IMR-90 (cell line): ENCODE measurements at regions not wholly inside any gene's neighbourhood (a gene's known extent, or its start where the extent isn't known, plus 50 kb on each side); places are given as distances from the start of the nearest gene placed in this dataset.

ENCODE experiments used
- ATAC-seq: fragments of 200-7000 bp; cut with Tn5 transposase; 2 replicates; pipeline ENCODE4 v1.9.1; 2020; ENCODE audit warnings: low read depth, mild to moderate bottlenecking, moderate library complexity
- BruUV-seq: library from RNA; stranded (reverse); fragments of 400-500 nt; replicated peaks from 2 replicates; lab custom pipeline; 2021; lab: Mats Ljungman, UMichigan
- CTCF ChIA-PET: fragments of 300-600 bp; formaldehyde crosslinking; extraction: SDS; loops from one replicate; lab custom pipeline; 2021; ENCODE audit warnings: antibody characterized with exemption; lab: Yijun Ruan, JAX
- POLR2A ChIA-PET: fragments of 300-600 bp; sonication (Branson Sonifier 250); formaldehyde crosslinking; loops from one replicate; lab custom pipeline; 2022; ENCODE audit warnings: antibody characterized with exemption; ENCODE audit not compliant: unreplicated experiment; lab: Charles Lee
- DNase-seq: peaks from one replicate; pipeline ENCODE4 v3.0.0; 2013
- H2AFZ ChIP-seq: replicated peaks from 2 replicates; pipeline ENCODE3; 2013; ENCODE audit warnings: low read length, mild to moderate bottlenecking; ENCODE audit not compliant: poor library complexity
- H2AK5ac ChIP-seq: 2 replicates; pipeline ENCODE4 v1.6.1; 2013; ENCODE audit warnings: low read depth, low read length, inconsistent platforms
- H2AK9ac ChIP-seq: replicated peaks from 2 replicates; pipeline ENCODE3; 2013; ENCODE audit warnings: mild to moderate bottlenecking, low read depth, low read length, moderate library complexity; ENCODE audit not compliant: poor library complexity
- H2BK120ac ChIP-seq: 2 replicates; pipeline ENCODE4 v1.6.1; 2013; ENCODE audit warnings: low read depth, low read length, inconsistent platforms
- H2BK15ac ChIP-seq: 3 replicates; pipeline ENCODE4 v1.6.1; 2013; ENCODE audit warnings: low read depth, low read length, inconsistent platforms
- H2BK20ac ChIP-seq: 2 replicates; pipeline ENCODE4 v1.6.1; 2013; ENCODE audit warnings: low read depth, mild to moderate bottlenecking, inconsistent platforms, low read length, moderate library complexity
- H2BK5ac ChIP-seq: 2 replicates; pipeline ENCODE4 v1.6.1; 2013; ENCODE audit warnings: mild to moderate bottlenecking, low read depth, low read length, inconsistent platforms; ENCODE audit not compliant: poor library complexity, severe bottlenecking
- H3K14ac ChIP-seq: replicated peaks from 2 replicates; pipeline ENCODE4 v1.6.1; 2013; ENCODE audit warnings: low read depth, low read length, inconsistent platforms
- H3K18ac ChIP-seq: 2 replicates; pipeline ENCODE4 v1.6.1; 2013; ENCODE audit warnings: low read depth, low read length, control low read depth
- H3K23ac ChIP-seq: 2 replicates; pipeline ENCODE4 v1.6.1; 2013; ENCODE audit warnings: low read depth, low read length, inconsistent platforms
- H3K27ac ChIP-seq: 2 replicates; pipeline ENCODE4 v1.5.1; 2013; ENCODE audit warnings: mild to moderate bottlenecking, control low read depth, low read length; ENCODE audit not compliant: insufficient read depth
- H3K27me3 ChIP-seq: 2 replicates; pipeline ENCODE4 v1.6.1; 2013; ENCODE audit warnings: low read length; ENCODE audit not compliant: control insufficient read depth, insufficient read depth
- H3K36me3 ChIP-seq: 2 replicates; pipeline ENCODE4 v1.6.1; 2013; ENCODE audit warnings: low read length, mixed read lengths; ENCODE audit not compliant: control insufficient read depth, insufficient read depth
- H3K4ac ChIP-seq: 2 replicates; pipeline ENCODE4 v1.6.1; 2013; ENCODE audit warnings: low read depth, low read length, inconsistent platforms
- H3K4me1 ChIP-seq: 2 replicates; pipeline ENCODE4 v1.6.1; 2013; ENCODE audit warnings: low read length, mixed read lengths; ENCODE audit not compliant: control insufficient read depth, insufficient read depth
- H3K4me2 ChIP-seq: 2 replicates; pipeline ENCODE4 v1.6.1; 2013; ENCODE audit warnings: low read depth, mild to moderate bottlenecking, control low read depth, low read length, moderate library complexity
- H3K4me3 ChIP-seq: 2 replicates; pipeline ENCODE4 v1.5.1; 2013; ENCODE audit warnings: low read depth, mild to moderate bottlenecking, control low read depth, low read length, moderate library complexity; ENCODE audit not compliant: insufficient read depth
- H3K56ac ChIP-seq: 2 replicates; pipeline ENCODE4 v1.6.1; 2013; ENCODE audit warnings: low read length, inconsistent platforms; ENCODE audit not compliant: insufficient read depth; ENCODE audit errors: extremely low read depth
- H3K79me1 ChIP-seq, 2 experiments: 2 replicates each; pipeline ENCODE4 v1.6.1; 2013; ENCODE audit warnings: low read length in 2 of 2, inconsistent platforms in 1 of 2, low read depth in 1 of 2
- H3K9ac ChIP-seq: 2 replicates; pipeline ENCODE4 v1.6.1; 2013; ENCODE audit warnings: low read depth, low read length, control low read depth
- H3K9me1 ChIP-seq: 2 replicates; pipeline ENCODE4 v1.6.1; 2013; ENCODE audit warnings: low read length, inconsistent platforms; ENCODE audit not compliant: insufficient read depth
- H3K9me3 ChIP-seq: 2 replicates; pipeline ENCODE4 v1.6.1; 2013; ENCODE audit warnings: low read length; ENCODE audit not compliant: control insufficient read depth, insufficient read depth
- H4K20me1 ChIP-seq: 2 replicates; pipeline ENCODE4 v1.6.1; 2013; ENCODE audit warnings: low read length, inconsistent platforms; ENCODE audit not compliant: insufficient read depth
- H4K5ac ChIP-seq: 2 replicates; pipeline ENCODE4 v1.6.1; 2013; ENCODE audit warnings: mild to moderate bottlenecking, low read depth, low read length, control low read depth
- H4K8ac ChIP-seq, 2 experiments: 2 replicates each; pipeline ENCODE4 v1.6.1; 2013; ENCODE audit warnings: low read depth in 2 of 2, low read length in 2 of 2, control low read depth in 1 of 2, inconsistent platforms in 1 of 2
- H4K91ac ChIP-seq: 2 replicates; pipeline ENCODE4 v1.6.1; 2013; ENCODE audit warnings: low read depth, low read length, inconsistent platforms; ENCODE audit not compliant: insufficient read depth
- BHLHE40 ChIP-seq: fragments of 150-350 bp; IDR thresholded peaks from 2 replicates; pipeline ENCODE4 v1.6.1; 2016; ENCODE audit warnings: mild to moderate bottlenecking, low read depth, low read length
- CHD1 ChIP-seq: IDR thresholded peaks from 2 replicates; pipeline ENCODE4 v1.6.1; 2012; ENCODE audit warnings: low read depth, low read length, improper control_type of control experiment
- MAFK ChIP-seq: IDR thresholded peaks from 2 replicates; pipeline ENCODE4 v1.6.1; 2012; ENCODE audit warnings: low read depth, low read length, improper control_type of control experiment
- MAZ ChIP-seq: IDR thresholded peaks from 2 replicates; pipeline ENCODE4 v1.6.1; 2012; ENCODE audit warnings: low read depth, mild to moderate bottlenecking, low read length, improper control_type of control experiment, moderate library complexity, borderline replicate concordance
- MXI1 ChIP-seq: IDR thresholded peaks from 2 replicates; pipeline ENCODE4 v1.6.1; 2012; ENCODE audit warnings: low read depth, mild to moderate bottlenecking, low read length, moderate library complexity, borderline replicate concordance
- NFE2L2 ChIP-seq: fragments of 150-350 bp; IDR thresholded peaks from 2 replicates; pipeline ENCODE4 v1.6.1; 2016; ENCODE audit warnings: low read depth, mild to moderate bottlenecking, low read length
- RCOR1 ChIP-seq: IDR thresholded peaks from 2 replicates; pipeline ENCODE4 v1.6.1; 2012; ENCODE audit warnings: mild to moderate bottlenecking, low read length, improper control_type of control experiment; ENCODE audit not compliant: insufficient replicate concordance
- RFX5 ChIP-seq: IDR thresholded peaks from 2 replicates; pipeline ENCODE4 v1.8.0; 2012; ENCODE audit warnings: low read depth, mild to moderate bottlenecking, low read length, moderate library complexity
- SMC3 ChIP-seq: fragments of 150-350 bp; IDR thresholded peaks from 2 replicates; pipeline ENCODE4 v1.6.1; 2016; ENCODE audit warnings: low read depth, mild to moderate bottlenecking, antibody characterized with exemption, low read length, moderate library complexity
- WGBS, 2 experiments: methylation state at CpG; one replicate each; pipeline versions ENCODE4 v1.1.5 to v1.1.7; 2013; ENCODE audit warnings: missing lambda C conversion rate in 2 of 2; ENCODE audit not compliant: insufficient read length in 1 of 2; ENCODE audit errors: extremely low coverage in 2 of 2; 5-methylcytosine and 5-hydroxymethylcytosine counted together
- dilution Hi-C: fragments of 300-500 bp; cut with HindIII; formaldehyde crosslinking; loops from one replicate; pipeline ENCODE4 v1.14.3; 2018; ENCODE audit warnings: low sequenced_read_pairs; ENCODE audit not compliant: unreplicated experiment
- in situ Hi-C: fragments of 300-500 bp; cut with MboI; formaldehyde crosslinking; loops from 3 replicates; pipeline ENCODE4 v1.14.3; 2019; ENCODE audit warnings: low sequenced_read_pairs, inconsistent platforms, mixed read lengths
- intact Hi-C: fragments of 100-400 bp; cut with micrococcal nuclease; formaldehyde crosslinking; loops from 2 replicates; pipeline ENCODE4 v1.10.0; 2022
- TF ChIP-seq, protein P1 (sequence below): fragments of 150-350 bp; IDR thresholded peaks from 2 replicates; pipeline ENCODE4 v1.6.1; 2017; ENCODE audit warnings: mild to moderate bottlenecking, antibody characterized with exemption, low read length, low read depth

DNA sequence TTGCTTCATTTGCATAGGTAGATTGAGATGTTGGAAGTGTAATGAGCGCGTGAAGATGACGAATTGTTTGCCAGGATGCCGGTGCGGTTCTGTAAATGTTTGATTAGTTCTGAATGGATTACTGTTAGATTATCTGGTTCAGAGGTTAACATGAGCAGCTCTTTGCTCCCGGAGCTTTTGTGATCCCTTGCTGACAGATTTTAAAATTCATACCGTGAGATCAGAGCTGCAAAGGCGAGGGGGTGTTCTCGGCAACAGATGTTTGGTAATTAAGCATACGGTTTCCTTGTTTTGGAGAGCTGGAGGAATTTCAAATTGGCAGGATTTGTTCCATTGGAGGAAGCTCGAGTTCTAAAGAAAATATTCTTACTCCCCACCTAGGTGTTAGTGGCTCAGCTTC is 237.8 kb upstream of the GPR26 start:
- Histone ChIP-seq H3K79me1 (no peaks in the 10 kb centered on the region), H4K20me1 (no peaks in the 10 kb centered on the region), H2BK15ac (no peak overlapping the region), H2AK5ac (no peak overlapping the region), H3K4me2 (no peak overlapping the region), H2AFZ (no peak overlapping the region), H4K8ac (no peak overlapping the region), H3K9me3 (peaks cover 13% of the 10 kb centered on the region), H2BK120ac (no peak overlapping the region), H3K9me1 (no peaks in the 10 kb centered on the region), H3K27me3 (no peaks in the 10 kb centered on the region), H4K5ac (no peak overlapping the region), H3K36me3 (no peaks in the 10 kb centered on the region), H3K4me3 (no peak overlapping the region), H2AK9ac (no peak overlapping the region), H3K14ac (no peak overlapping the region), H3K9ac (no peak overlapping the region), H3K23ac (no peak overlapping the region), H4K91ac (no peak overlapping the region), H2BK20ac (no peak overlapping the region), H3K27ac (no peak overlapping the region), H3K18ac (no peak overlapping the region), H2BK5ac (no peak overlapping the region), H3K56ac (no peak overlapping the region), H3K4me1 (no peaks in the 10 kb centered on the region), H3K4ac (no peak overlapping the region)
- intact Hi-C loops (no loop called here), in situ Hi-C loops (no loop called here), dilution Hi-C loops (no loop called here)
- WGBS, 2 experiments: 26% methylated on average over 5 of the region's 11 CpGs; no CpG with 5 or more reads in 1 of the 2 experiments
- ATAC-seq (no peak), DNase-seq (no peak)
- no peak for TF ChIP-seq MXI1
- TF ChIP-seq MAFK: no peak
- no peak for TF ChIP-seq RFX5
- no peak for TF ChIP-seq BHLHE40
- TF ChIP-seq, protein P1, sequence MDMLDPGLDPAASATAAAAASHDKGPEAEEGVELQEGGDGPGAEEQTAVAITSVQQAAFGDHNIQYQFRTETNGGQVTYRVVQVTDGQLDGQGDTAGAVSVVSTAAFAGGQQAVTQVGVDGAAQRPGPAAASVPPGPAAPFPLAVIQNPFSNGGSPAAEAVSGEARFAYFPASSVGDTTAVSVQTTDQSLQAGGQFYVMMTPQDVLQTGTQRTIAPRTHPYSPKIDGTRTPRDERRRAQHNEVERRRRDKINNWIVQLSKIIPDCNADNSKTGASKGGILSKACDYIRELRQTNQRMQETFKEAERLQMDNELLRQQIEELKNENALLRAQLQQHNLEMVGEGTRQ: no peak
- no peak for TF ChIP-seq CHD1
- no peak for TF ChIP-seq NFE2L2
- TF ChIP-seq MAZ: no peak
- no peak for TF ChIP-seq SMC3
- no peak for TF ChIP-seq RCOR1
- no TSS peak for BruUV-seq
- POLR2A ChIA-PET: no interaction called here
- CTCF ChIA-PET: no interaction called here
